ENCODE measurements at regions not wholly inside any gene's neighbourhood (a gene's known extent, or its start where the extent isn't known, plus 50 kb on each side); places are given as distances from the start of the nearest gene placed in this dataset.

DNA sequence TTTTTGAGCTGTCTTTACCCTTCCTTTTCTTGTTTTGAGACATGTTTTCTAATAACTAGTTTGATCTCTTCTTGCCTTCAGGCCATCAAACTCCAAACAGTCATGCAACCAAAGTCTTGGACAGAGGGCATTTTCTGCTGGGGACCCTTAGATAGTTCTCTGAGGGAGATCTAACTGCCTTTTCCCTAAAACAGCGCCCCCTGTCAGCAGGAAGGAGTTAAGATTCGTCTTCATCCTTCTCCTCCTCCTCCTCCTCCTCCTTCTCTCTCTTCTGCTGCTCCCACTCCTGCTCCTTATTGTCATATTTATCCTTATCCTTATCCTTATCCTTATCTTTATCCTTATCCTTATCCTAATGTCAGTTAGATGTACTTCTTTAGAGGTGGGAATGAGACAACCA, 417.2 kb downstream of the TRAM1L1 start:
- Histone ChIP-seq H3K27ac (replicated peaks; ENCODE audit: low read length) (no peak overlapping the region), H3K14ac (ENCODE audit: low read length) (no peak overlapping the region), H3K4me1 (ENCODE audit: control insufficient read depth in 2 of 2, insufficient read depth in 1 of 2, low read depth in 1 of 2, low read length in 2 of 2) (no peaks in the 10 kb centered on the region), H2AFZ (ENCODE audit: low read length) (no peak overlapping the region), H3K27me3 (ENCODE audit: control insufficient read depth in 3 of 3, insufficient read depth in 3 of 3, low read depth in 1 of 3, low read length in 3 of 3) (no peaks in the 10 kb centered on the region), H2BK12ac (ENCODE audit: low read length) (no peak overlapping the region), H3K79me1 (ENCODE audit: low read depth, low read length) (no peaks in the 10 kb centered on the region), H2AK5ac (ENCODE audit: low read depth, low read length) (no peak overlapping the region), H3K4me3 (ENCODE audit: low read length in 2 of 2) (no peak overlapping the region), H3K9me3 (replicated peaks in 1 of 2; ENCODE audit: control insufficient read depth in 2 of 2, insufficient read depth in 1 of 2, low read depth in 1 of 2, low read length in 2 of 2) (peaks cover 0 to 1% of the 10 kb centered on the region in 2 donors), H3K4ac (ENCODE audit: low read length) (no peak overlapping the region), H2BK5ac (ENCODE audit: low read length) (no peak overlapping the region), H2BK15ac (ENCODE audit: low read length) (no peak overlapping the region), H4K91ac (ENCODE audit: low read depth, low read length, poor library complexity) (no peak overlapping the region), H4K8ac (ENCODE audit: low read depth, low read length) (no peak overlapping the region), H3K18ac (ENCODE audit: low read length) (no peak overlapping the region), H3K36me3 (replicated peaks in 1 of 2; ENCODE audit: control insufficient read depth in 2 of 2, insufficient read depth in 2 of 2, low read length in 2 of 2) (no peaks in the 10 kb centered on the region), H3K23ac (ENCODE audit: low read depth, low read length, poor library complexity) (no peak overlapping the region), H3K9ac (ENCODE audit: low read depth, low read length, poor library complexity) (no peak overlapping the region), H3K4me2 (ENCODE audit: insufficient read depth, low read length, poor library complexity, severe bottlenecking) (no peak overlapping the region), H2BK120ac (ENCODE audit: low read depth, low read length) (no peak overlapping the region)
- no peak for DNase-seq (ENCODE audit: low spot score)
- no CpG with 5 or more reads among the region's 2 CpGs for WGBS, 2 donors (ENCODE audit: extremely low coverage in 2 of 2, insufficient read length in 2 of 2, insufficient replicate concordance in 1 of 2)

DNA sequence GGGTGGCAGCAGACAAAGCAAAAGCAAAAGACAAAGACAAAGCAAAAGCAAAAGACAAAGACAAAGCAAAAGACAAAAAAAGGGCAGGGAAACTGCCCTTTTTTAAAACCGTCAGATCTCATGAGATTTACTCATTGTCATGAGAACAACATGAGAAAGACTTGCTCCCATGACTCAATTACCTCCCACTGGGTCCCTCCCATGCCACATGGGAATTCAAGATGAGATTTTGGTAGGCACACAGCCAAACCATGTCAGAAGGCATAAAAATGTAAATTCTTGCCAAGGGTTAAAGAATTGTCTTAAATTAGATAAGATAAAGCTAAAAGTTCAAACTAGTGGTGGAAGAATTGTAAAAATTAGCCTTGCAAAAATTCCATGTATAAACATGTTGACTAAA, 419.7 kb downstream of the TRAM1L1 start:
- H4K8ac ChIP-seq (ENCODE audit: low read depth, low read length): no peak overlapping the region
- no peak overlapping the region for H3K18ac ChIP-seq (ENCODE audit: low read length)
- H2BK15ac ChIP-seq (ENCODE audit: low read length): no peak overlapping the region
- H2BK120ac ChIP-seq (ENCODE audit: low read depth, low read length): no peak overlapping the region
- WGBS, 2 donors (ENCODE audit: extremely low coverage in 2 of 2, insufficient read length in 2 of 2, insufficient replicate concordance in 1 of 2): no CpG with 5 or more reads among the region's 1 CpG
- H3K9me3 ChIP-seq (replicated peaks in 1 of 2; ENCODE audit: control insufficient read depth in 2 of 2, insufficient read depth in 1 of 2, low read depth in 1 of 2, low read length in 2 of 2): peaks cover 0 to 1% of the 10 kb centered on the region in 2 donors
- H3K36me3 ChIP-seq (replicated peaks in 1 of 2; ENCODE audit: control insufficient read depth in 2 of 2, insufficient read depth in 2 of 2, low read length in 2 of 2): no peaks in the 10 kb centered on the region
- no peak overlapping the region for H2BK5ac ChIP-seq (ENCODE audit: low read length)
- H4K91ac ChIP-seq (ENCODE audit: low read depth, low read length, poor library complexity): no peak overlapping the region
- no peaks in the 10 kb centered on the region for H3K79me1 ChIP-seq (ENCODE audit: low read depth, low read length)
- H3K14ac ChIP-seq (ENCODE audit: low read length): no peak overlapping the region
- H3K4me1 ChIP-seq (ENCODE audit: control insufficient read depth in 2 of 2, insufficient read depth in 1 of 2, low read depth in 1 of 2, low read length in 2 of 2): no peaks in the 10 kb centered on the region
- H3K4ac ChIP-seq (ENCODE audit: low read length): no peak overlapping the region
- no peak overlapping the region for H3K9ac ChIP-seq (ENCODE audit: low read depth, low read length, poor library complexity)
- no peak overlapping the region for H3K4me2 ChIP-seq (ENCODE audit: insufficient read depth, low read length, poor library complexity, severe bottlenecking)
- no peaks in the 10 kb centered on the region for H3K27me3 ChIP-seq (ENCODE audit: control insufficient read depth in 3 of 3, insufficient read depth in 3 of 3, low read depth in 1 of 3, low read length in 3 of 3)
- H2BK12ac ChIP-seq (ENCODE audit: low read length): no peak overlapping the region
- H2AK5ac ChIP-seq (ENCODE audit: low read depth, low read length): no peak overlapping the region
- H2AFZ ChIP-seq (ENCODE audit: low read length): no peak overlapping the region
- DNase-seq (ENCODE audit: low spot score): no peak
- H3K4me3 ChIP-seq (ENCODE audit: low read length in 2 of 2): no peak overlapping the region
- no peak overlapping the region for H3K23ac ChIP-seq (ENCODE audit: low read depth, low read length, poor library complexity)
- no peak overlapping the region for H3K27ac ChIP-seq (replicated peaks; ENCODE audit: low read length)

DNA sequence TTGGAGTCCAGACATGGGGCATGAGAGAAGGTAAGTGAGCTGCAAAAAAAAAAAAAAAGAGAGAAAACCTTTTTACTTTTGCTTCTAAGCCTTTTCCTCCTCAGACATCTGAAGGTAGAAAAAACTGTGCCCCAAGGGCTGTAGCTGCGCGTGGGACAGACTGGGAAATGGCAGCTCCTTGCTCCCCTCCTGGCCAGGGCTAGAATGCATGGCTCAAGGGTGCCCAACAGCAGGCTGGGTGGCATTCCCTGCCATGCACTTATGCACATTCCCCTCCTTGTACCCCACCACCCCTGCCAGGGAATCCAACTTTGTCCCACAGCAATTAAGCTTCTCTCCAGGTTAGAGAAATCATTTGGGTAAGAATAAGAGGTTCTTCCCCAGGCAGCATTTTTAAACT, 421.2 kb downstream of the TRAM1L1 start:
- no peak overlapping the region for H3K4ac ChIP-seq (ENCODE audit: low read length)
- no peak overlapping the region for H2AFZ ChIP-seq (ENCODE audit: low read length)
- H3K9ac ChIP-seq (ENCODE audit: low read depth, low read length, poor library complexity): no peak overlapping the region
- no peaks in the 10 kb centered on the region for H3K79me1 ChIP-seq (ENCODE audit: low read depth, low read length)
- no peaks in the 10 kb centered on the region for H3K36me3 ChIP-seq (replicated peaks in 1 of 2; ENCODE audit: control insufficient read depth in 2 of 2, insufficient read depth in 2 of 2, low read length in 2 of 2)
- H3K4me2 ChIP-seq (ENCODE audit: insufficient read depth, low read length, poor library complexity, severe bottlenecking): no peak overlapping the region
- peaks cover 1 to 6% of the 10 kb centered on the region in 2 donors for H3K9me3 ChIP-seq (replicated peaks in 1 of 2; ENCODE audit: control insufficient read depth in 2 of 2, insufficient read depth in 1 of 2, low read depth in 1 of 2, low read length in 2 of 2)
- H3K23ac ChIP-seq (ENCODE audit: low read depth, low read length, poor library complexity): no peak overlapping the region
- H2AK5ac ChIP-seq (ENCODE audit: low read depth, low read length): no peak overlapping the region
- H2BK5ac ChIP-seq (ENCODE audit: low read length): no peak overlapping the region
- no peak for DNase-seq (ENCODE audit: low spot score)
- no peak overlapping the region for H4K91ac ChIP-seq (ENCODE audit: low read depth, low read length, poor library complexity)
- H2BK15ac ChIP-seq (ENCODE audit: low read length): no peak overlapping the region
- H3K18ac ChIP-seq (ENCODE audit: low read length): no peak overlapping the region
- no peak overlapping the region for H3K27ac ChIP-seq (replicated peaks; ENCODE audit: low read length)
- no CpG with 5 or more reads among the region's 2 CpGs for WGBS, 2 donors (ENCODE audit: extremely low coverage in 2 of 2, insufficient read length in 2 of 2, insufficient replicate concordance in 1 of 2)
- no peak overlapping the region for H2BK12ac ChIP-seq (ENCODE audit: low read length)
- H3K4me1 ChIP-seq (ENCODE audit: control insufficient read depth in 2 of 2, insufficient read depth in 1 of 2, low read depth in 1 of 2, low read length in 2 of 2): no peaks in the 10 kb centered on the region
- H3K14ac ChIP-seq (ENCODE audit: low read length): no peak overlapping the region
- no peak overlapping the region for H4K8ac ChIP-seq (ENCODE audit: low read depth, low read length)
- H2BK120ac ChIP-seq (ENCODE audit: low read depth, low read length): no peak overlapping the region
- H3K27me3 ChIP-seq (ENCODE audit: control insufficient read depth in 3 of 3, insufficient read depth in 3 of 3, low read depth in 1 of 3, low read length in 3 of 3): no peaks in the 10 kb centered on the region
- no peak overlapping the region for H3K4me3 ChIP-seq (ENCODE audit: low read length in 2 of 2)

DNA sequence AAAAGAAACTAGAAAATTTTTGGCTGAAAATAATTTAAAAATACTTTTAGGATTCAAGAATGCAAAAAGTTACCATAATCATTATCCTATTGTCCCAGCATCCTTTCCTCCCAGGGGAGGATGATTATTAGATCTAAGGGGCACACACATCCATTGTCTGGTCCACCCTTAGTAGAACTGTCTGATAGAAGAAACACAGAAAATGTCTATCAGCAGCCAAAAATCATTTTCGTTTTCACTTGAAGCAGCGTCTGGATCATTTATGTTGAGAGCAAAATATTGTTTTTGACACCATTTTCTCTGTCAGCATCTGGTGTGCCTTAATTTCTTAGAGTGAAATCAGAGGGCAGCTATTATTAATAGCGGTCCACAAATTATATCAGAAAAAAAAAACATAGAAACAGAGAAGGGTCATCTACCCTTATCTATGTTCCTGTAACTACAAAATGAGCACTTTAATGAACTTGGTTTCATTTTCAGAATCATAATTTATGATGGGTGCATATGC, 446.3 kb downstream of the TRAM1L1 start:
- no peak overlapping the region for H3K4ac ChIP-seq (ENCODE audit: low read length)
- no peaks in the 10 kb centered on the region for H3K9me3 ChIP-seq (replicated peaks in 1 of 2; ENCODE audit: control insufficient read depth in 2 of 2, insufficient read depth in 1 of 2, low read depth in 1 of 2, low read length in 2 of 2)
- no peaks in the 10 kb centered on the region for H3K79me1 ChIP-seq (ENCODE audit: low read depth, low read length)
- H3K14ac ChIP-seq (ENCODE audit: low read length): no peak overlapping the region
- H3K36me3 ChIP-seq (replicated peaks in 1 of 2; ENCODE audit: control insufficient read depth in 2 of 2, insufficient read depth in 2 of 2, low read length in 2 of 2): no peaks in the 10 kb centered on the region
- no peak overlapping the region for H3K27ac ChIP-seq (replicated peaks; ENCODE audit: low read length)
- no peak overlapping the region for H3K18ac ChIP-seq (ENCODE audit: low read length)
- no peak overlapping the region for H3K4me3 ChIP-seq (ENCODE audit: low read length in 2 of 2)
- H3K23ac ChIP-seq (ENCODE audit: low read depth, low read length, poor library complexity): no peak overlapping the region
- no peak overlapping the region for H2AK5ac ChIP-seq (ENCODE audit: low read depth, low read length)
- no peak overlapping the region for H2BK5ac ChIP-seq (ENCODE audit: low read length)
- no CpG with 5 or more reads among the region's 3 CpGs for WGBS, 2 donors (ENCODE audit: extremely low coverage in 2 of 2, insufficient read length in 2 of 2, insufficient replicate concordance in 1 of 2)
- no peak overlapping the region for H4K8ac ChIP-seq (ENCODE audit: low read depth, low read length)
- no peak overlapping the region for H2BK12ac ChIP-seq (ENCODE audit: low read length)
- no peak overlapping the region for H2BK120ac ChIP-seq (ENCODE audit: low read depth, low read length)
- H2BK15ac ChIP-seq (ENCODE audit: low read length): no peak overlapping the region
- H3K27me3 ChIP-seq (ENCODE audit: control insufficient read depth in 3 of 3, insufficient read depth in 3 of 3, low read depth in 1 of 3, low read length in 3 of 3): no peaks in the 10 kb centered on the region
- H3K4me2 ChIP-seq (ENCODE audit: insufficient read depth, low read length, poor library complexity, severe bottlenecking): no peak overlapping the region
- no peak overlapping the region for H4K91ac ChIP-seq (ENCODE audit: low read depth, low read length, poor library complexity)
- DNase-seq (ENCODE audit: low spot score): no peak
- no peaks in the 10 kb centered on the region for H3K4me1 ChIP-seq (ENCODE audit: control insufficient read depth in 2 of 2, insufficient read depth in 1 of 2, low read depth in 1 of 2, low read length in 2 of 2)
- H3K9ac ChIP-seq (ENCODE audit: low read depth, low read length, poor library complexity): no peak overlapping the region
- no peak overlapping the region for H2AFZ ChIP-seq (ENCODE audit: low read length)

Data from neuronal stem cell (in vitro differentiated cells).